ENCODE measurements at regions not wholly inside any gene's neighbourhood (a gene's known extent, or its start where the extent isn't known, plus 50 kb on each side); places are given as distances from the start of the nearest gene placed in this dataset.

- no peaks in the 10 kb centered on the region for H3K4me1 ChIP-seq (ENCODE audit: insufficient read depth, low read length)
- no peak overlapping the region for H3K4me3 ChIP-seq (ENCODE audit: low read length)
- H3K36me3 ChIP-seq (ENCODE audit: insufficient read depth, low read length), result no peaks in the 10 kb centered on the region
- no peaks in the 10 kb centered on the region for H3K27me3 ChIP-seq (ENCODE audit: insufficient read depth, low read length)
- no peak overlapping the region for H2AFZ ChIP-seq (ENCODE audit: low read depth, low read length)
- no peaks in the 10 kb centered on the region for H3K9me3 ChIP-seq (ENCODE audit: low read length)
Measured at GRCh38 chr20:55057779-55058415, 582.5 kb downstream of the DOK5 start.

GRCh38 chr20:55054453-55054852, 579.1 kb downstream of the DOK5 start:
- Histone ChIP-seq H3K4me1 (ENCODE audit: insufficient read depth, low read length) (no peaks in the 10 kb centered on the region), H3K9me3 (ENCODE audit: low read length) (no peaks in the 10 kb centered on the region), H3K36me3 (ENCODE audit: insufficient read depth, low read length) (no peaks in the 10 kb centered on the region), H2AFZ (ENCODE audit: low read depth, low read length) (no peak overlapping the region), H3K27me3 (ENCODE audit: insufficient read depth, low read length) (no peaks in the 10 kb centered on the region), H3K4me3 (ENCODE audit: low read length) (no peak overlapping the region)

GRCh38 chr20:55053389-55053788, 578.0 kb downstream of the DOK5 start:
- H3K4me1 ChIP-seq (ENCODE audit: insufficient read depth, low read length), result no peaks in the 10 kb centered on the region
- H3K4me3 ChIP-seq (ENCODE audit: low read length), result no peak overlapping the region
- no peaks in the 10 kb centered on the region for H3K36me3 ChIP-seq (ENCODE audit: insufficient read depth, low read length)
- no peak overlapping the region for H2AFZ ChIP-seq (ENCODE audit: low read depth, low read length)
- no peaks in the 10 kb centered on the region for H3K27me3 ChIP-seq (ENCODE audit: insufficient read depth, low read length)
- no peaks in the 10 kb centered on the region for H3K9me3 ChIP-seq (ENCODE audit: low read length)

- Histone ChIP-seq H3K4me1 (ENCODE audit: insufficient read depth, low read length) (no peaks in the 10 kb centered on the region), H2AFZ (ENCODE audit: low read depth, low read length) (no peak overlapping the region), H3K9me3 (ENCODE audit: low read length) (no peaks in the 10 kb centered on the region), H3K36me3 (ENCODE audit: insufficient read depth, low read length) (no peaks in the 10 kb centered on the region), H3K27me3 (ENCODE audit: insufficient read depth, low read length) (no peaks in the 10 kb centered on the region), H3K4me3 (ENCODE audit: low read length) (no peak overlapping the region)
Measured at GRCh38 chr20:55052459-55052858, 577.1 kb downstream of the DOK5 start.

GRCh38 chr20:55038684-55039083, 563.3 kb downstream of the DOK5 start:
- H3K4me3 ChIP-seq (ENCODE audit: low read length), result no peak overlapping the region
- H2AFZ ChIP-seq (ENCODE audit: low read depth, low read length), result no peak overlapping the region
- H3K4me1 ChIP-seq (ENCODE audit: insufficient read depth, low read length), result no peaks in the 10 kb centered on the region
- H3K36me3 ChIP-seq (ENCODE audit: insufficient read depth, low read length), result no peaks in the 10 kb centered on the region
- H3K27me3 ChIP-seq (ENCODE audit: insufficient read depth, low read length), result no peaks in the 10 kb centered on the region
- no peaks in the 10 kb centered on the region for H3K9me3 ChIP-seq (ENCODE audit: low read length)

- Histone ChIP-seq H3K4me1 (ENCODE audit: insufficient read depth, low read length) (no peaks in the 10 kb centered on the region), H3K27me3 (ENCODE audit: insufficient read depth, low read length) (no peaks in the 10 kb centered on the region), H3K4me3 (ENCODE audit: low read length) (no peak overlapping the region), H3K36me3 (ENCODE audit: insufficient read depth, low read length) (no peaks in the 10 kb centered on the region), H3K9me3 (ENCODE audit: low read length) (no peaks in the 10 kb centered on the region), H2AFZ (ENCODE audit: low read depth, low read length) (no peak overlapping the region)
Measured at GRCh38 chr20:55031971-55032370, 556.6 kb downstream of the DOK5 start.

GRCh38 chr20:55014766-55015165, 539.4 kb downstream of the DOK5 start:
- H2AFZ ChIP-seq (ENCODE audit: low read depth, low read length), result no peak overlapping the region
- H3K4me3 ChIP-seq (ENCODE audit: low read length), result no peak overlapping the region
- H3K9me3 ChIP-seq (ENCODE audit: low read length), result no peaks in the 10 kb centered on the region

GRCh38 chr20:55010761-55011160, 535.4 kb downstream of the DOK5 start:
- H2AFZ ChIP-seq (ENCODE audit: low read depth, low read length), result no peak overlapping the region
- H3K36me3 ChIP-seq (ENCODE audit: insufficient read depth, low read length), result no peaks in the 10 kb centered on the region
- no peaks in the 10 kb centered on the region for H3K4me1 ChIP-seq (ENCODE audit: insufficient read depth, low read length)
- no peak overlapping the region for H3K4me3 ChIP-seq (ENCODE audit: low read length)
- H3K9me3 ChIP-seq (ENCODE audit: low read length), result no peaks in the 10 kb centered on the region
- H3K27me3 ChIP-seq (ENCODE audit: insufficient read depth, low read length), result no peaks in the 10 kb centered on the region

More at GRCh38 chr20:55014766-55015165, 539.4 kb downstream of the DOK5 start:
- no peaks in the 10 kb centered on the region for H3K4me1 ChIP-seq (ENCODE audit: insufficient read depth, low read length)
- H3K36me3 ChIP-seq (ENCODE audit: insufficient read depth, low read length), result no peaks in the 10 kb centered on the region
- no peaks in the 10 kb centered on the region for H3K27me3 ChIP-seq (ENCODE audit: insufficient read depth, low read length)

- H3K4me3 ChIP-seq (ENCODE audit: low read length), result no peak overlapping the region
- H3K27me3 ChIP-seq (ENCODE audit: insufficient read depth, low read length), result no peaks in the 10 kb centered on the region
- H3K4me1 ChIP-seq (ENCODE audit: insufficient read depth, low read length), result no peaks in the 10 kb centered on the region
- H3K9me3 ChIP-seq (ENCODE audit: low read length), result no peaks in the 10 kb centered on the region
- no peak overlapping the region for H2AFZ ChIP-seq (ENCODE audit: low read depth, low read length)
- H3K36me3 ChIP-seq (ENCODE audit: insufficient read depth, low read length), result no peaks in the 10 kb centered on the region
Measured at GRCh38 chr20:55009066-55009465, 533.7 kb downstream of the DOK5 start.

GRCh38 chr20:55004044-55004443, 528.7 kb downstream of the DOK5 start:
- H3K27me3 ChIP-seq (ENCODE audit: insufficient read depth, low read length), result no peaks in the 10 kb centered on the region
- no peaks in the 10 kb centered on the region for H3K4me1 ChIP-seq (ENCODE audit: insufficient read depth, low read length)
- no peaks in the 10 kb centered on the region for H3K36me3 ChIP-seq (ENCODE audit: insufficient read depth, low read length)
- H3K4me3 ChIP-seq (ENCODE audit: low read length), result no peak overlapping the region
- no peak overlapping the region for H2AFZ ChIP-seq (ENCODE audit: low read depth, low read length)
- H3K9me3 ChIP-seq (ENCODE audit: low read length), result no peaks in the 10 kb centered on the region

GRCh38 chr20:54995553-54995952, 520.2 kb downstream of the DOK5 start:
- H3K4me1 ChIP-seq (ENCODE audit: insufficient read depth, low read length), result peaks cover 3% of the 10 kb centered on the region
- no peaks in the 10 kb centered on the region for H3K27me3 ChIP-seq (ENCODE audit: insufficient read depth, low read length)
- H3K9me3 ChIP-seq (ENCODE audit: low read length), result no peaks in the 10 kb centered on the region
- H3K36me3 ChIP-seq (ENCODE audit: insufficient read depth, low read length), result no peaks in the 10 kb centered on the region
- H3K4me3 ChIP-seq (ENCODE audit: low read length), result no peak overlapping the region
- no peak overlapping the region for H2AFZ ChIP-seq (ENCODE audit: low read depth, low read length)

- H3K4me3 ChIP-seq (ENCODE audit: low read length), result no peak overlapping the region
- peaks cover 3% of the 10 kb centered on the region for H3K4me1 ChIP-seq (ENCODE audit: insufficient read depth, low read length)
- H2AFZ ChIP-seq (ENCODE audit: low read depth, low read length), result no peak overlapping the region
- no peaks in the 10 kb centered on the region for H3K9me3 ChIP-seq (ENCODE audit: low read length)
- no peaks in the 10 kb centered on the region for H3K36me3 ChIP-seq (ENCODE audit: insufficient read depth, low read length)
- H3K27me3 ChIP-seq (ENCODE audit: insufficient read depth, low read length), result no peaks in the 10 kb centered on the region
Measured at GRCh38 chr20:54995011-54995410, 519.6 kb downstream of the DOK5 start.

GRCh38 chr20:54985091-54985490, 509.7 kb downstream of the DOK5 start:
- Histone ChIP-seq H3K4me1 (ENCODE audit: insufficient read depth, low read length) (no peaks in the 10 kb centered on the region), H3K36me3 (ENCODE audit: insufficient read depth, low read length) (no peaks in the 10 kb centered on the region), H3K4me3 (ENCODE audit: low read length) (no peak overlapping the region), H3K9me3 (ENCODE audit: low read length) (no peaks in the 10 kb centered on the region), H3K27me3 (ENCODE audit: insufficient read depth, low read length) (no peaks in the 10 kb centered on the region), H2AFZ (ENCODE audit: low read depth, low read length) (no peak overlapping the region)

GRCh38 chr20:54984104-54984448, 508.7 kb downstream of the DOK5 start:
- no peaks in the 10 kb centered on the region for H3K27me3 ChIP-seq (ENCODE audit: insufficient read depth, low read length)
- no peaks in the 10 kb centered on the region for H3K4me1 ChIP-seq (ENCODE audit: insufficient read depth, low read length)
- no peaks in the 10 kb centered on the region for H3K9me3 ChIP-seq (ENCODE audit: low read length)
- H2AFZ ChIP-seq (ENCODE audit: low read depth, low read length), result no peak overlapping the region
- H3K36me3 ChIP-seq (ENCODE audit: insufficient read depth, low read length), result no peaks in the 10 kb centered on the region
- no peak overlapping the region for H3K4me3 ChIP-seq (ENCODE audit: low read length)
